HG02588 (cell line): ENCODE measurements at regions not wholly inside any gene's neighbourhood (a gene's known extent, or its start where the extent isn't known, plus 50 kb on each side); places are given as distances from the start of the nearest gene placed in this dataset.
"Not testable (repeated sequence)": the region's sequence is repeated elsewhere in the genome, so short reads cannot be mapped to it uniquely, and the experiment has no call there.

ENCODE experiments used
- ATAC-seq: cut with Tn5 transposase; IDR thresholded peaks from one replicate; pipeline ENCODE4 v1.9.1; 2021; ENCODE audit warnings: mild to moderate bottlenecking, moderate library complexity; ENCODE audit not compliant: unreplicated experiment

GRCh38 chr12:11446372-11446771 lies 51.0 kb upstream of the PRB2 start:
- ATAC-seq = no peak

- ATAC-seq = no peak
Observed at GRCh38 chr12:11457996-11458645, 62.8 kb upstream of the PRB2 start.

- no peak for ATAC-seq
Observed at GRCh38 chr12:11460343-11461023, 65.1 kb upstream of the PRB2 start.

- ATAC-seq = no peak
Observed at GRCh38 chr12:11461433-11461832, 66.1 kb upstream of the PRB2 start.

- no peak for ATAC-seq
Observed at GRCh38 chr12:11477110-11477509, 81.7 kb upstream of the PRB2 start.

- ATAC-seq = no peak
Observed at GRCh38 chr12:11482955-11483354, 87.6 kb upstream of the PRB2 start.

- peak; percentile 77 for ATAC-seq
Observed at GRCh38 chr12:11486623-11487444, 91.5 kb upstream of the PRB2 start.

- no peak for ATAC-seq
Observed at GRCh38 chr12:11496157-11496851, 100.9 kb upstream of the PRB2 start.

- ATAC-seq = no peak
Observed at GRCh38 chr12:11497438-11497837, 102.1 kb upstream of the PRB2 start.

- ATAC-seq = peak; percentile 62
Observed at GRCh38 chr12:11497995-11498394, 102.6 kb upstream of the PRB2 start.

GRCh38 chr12:11498574-11498973 lies 103.2 kb upstream of the PRB2 start:
- not testable (repeated sequence) for ATAC-seq

- no peak for ATAC-seq
Observed at GRCh38 chr12:11499806-11500187, 104.4 kb upstream of the PRB2 start.

GRCh38 chr12:11500188-11500860 lies 105.0 kb upstream of the PRB2 start:
- no peak for ATAC-seq

GRCh38 chr12:11500861-11501230 lies 105.5 kb upstream of the PRB2 start:
- no peak for ATAC-seq

GRCh38 chr12:11508699-11509098 lies 113.3 kb upstream of the PRB2 start:
- no peak for ATAC-seq

- ATAC-seq = no peak
Observed at GRCh38 chr12:11509326-11509725, 114.0 kb upstream of the PRB2 start.

GRCh38 chr12:11510671-11511070 lies 115.3 kb upstream of the PRB2 start:
- ATAC-seq = no peak

- no peak for ATAC-seq
Observed at GRCh38 chr12:11513288-11513687, 117.9 kb upstream of the PRB2 start.

- ATAC-seq = no peak
Observed at GRCh38 chr12:11517080-11517479, 121.7 kb upstream of the PRB2 start.

- ATAC-seq = no peak
Observed at GRCh38 chr12:11524446-11524845, 125.0 kb upstream of the ETV6 start.

GRCh38 chr12:11534064-11534463 lies 115.4 kb upstream of the ETV6 start:
- ATAC-seq = no peak
